SU-DHL-6 (cell line): ENCODE measurements at regions not wholly inside any gene's neighbourhood (a gene's known extent, or its start where the extent isn't known, plus 50 kb on each side); places are given as distances from the start of the nearest gene placed in this dataset.

Experiments used
- H2AFZ ChIP-seq: fragments of 200-600 bp; sonication (generic); 2 replicates; pipeline ENCODE4 v1.6.1; 2014; ENCODE audit warnings: low read depth, mild to moderate bottlenecking, moderate library complexity, mixed read lengths, antibody characterized with exemption, low read length; ENCODE audit not compliant: severe bottlenecking
- H3F3A ChIP-seq: fragments of 200-600 bp; shearing (Covaris generic); 2 replicates; pipeline ENCODE4 v1.6.0; 2016; ENCODE audit warnings: antibody characterized with exemption, mild to moderate bottlenecking; ENCODE audit not compliant: insufficient read depth
- H3K27ac ChIP-seq: fragments of 200-600 bp; sonication (generic); 2 replicates; pipeline ENCODE4 v1.5.1; 2016; ENCODE audit warnings: low read depth, mild to moderate bottlenecking, low read length, moderate library complexity, mixed read lengths
- H3K27me3 ChIP-seq: fragments of 200-600 bp; sonication (generic), shearing (Covaris generic); 2 replicates; pipeline ENCODE4 v1.6.0; 2014; ENCODE audit warnings: mild to moderate bottlenecking, low read length
- H3K36me3 ChIP-seq: fragments of 200-600 bp; sonication (generic); 2 replicates; pipeline ENCODE4 v1.6.1; 2014; ENCODE audit warnings: mild to moderate bottlenecking, low read length, mixed read lengths
- H3K4me2 ChIP-seq: fragments of 300-600, 200-600 bp; shearing (Covaris generic), sonication (generic); 2 replicates; pipeline ENCODE4 v1.6.0; 2014; ENCODE audit warnings: low read length, low read depth, mild to moderate bottlenecking; ENCODE audit not compliant: poor library complexity, severe bottlenecking
- H3K4me3 ChIP-seq: fragments of 200-600 bp; sonication (generic); 2 replicates; pipeline ENCODE4 v1.5.1; 2014; ENCODE audit warnings: antibody characterized with exemption, low read length, mild to moderate bottlenecking, mixed read lengths; ENCODE audit not compliant: insufficient read depth, poor library complexity, severe bottlenecking
- H3K79me2 ChIP-seq: fragments of 200-600 bp; sonication (generic); 2 replicates; pipeline ENCODE4 v1.6.1; 2014; ENCODE audit warnings: mild to moderate bottlenecking, low read length, moderate library complexity; ENCODE audit not compliant: insufficient read depth
- H3K9ac ChIP-seq: fragments of 200-600 bp; sonication (generic); 2 replicates; pipeline ENCODE4 v1.7.0; 2014; ENCODE audit warnings: mild to moderate bottlenecking, low read length
- H3K9me2 ChIP-seq: fragments of 200-600 bp; sonication (generic); replicated peaks from 2 replicates; pipeline ENCODE4 v1.6.1; 2014; ENCODE audit warnings: low read length; ENCODE audit not compliant: insufficient read depth
- H3K9me3 ChIP-seq: fragments of 200-600 bp; sonication (generic); 2 replicates; pipeline ENCODE4 v1.6.1; 2014; ENCODE audit warnings: low read length, mixed read lengths; ENCODE audit not compliant: insufficient read depth
- H4K20me1 ChIP-seq: fragments of 200-600 bp; sonication (generic); 2 replicates; pipeline ENCODE4 v1.6.1; 2014; ENCODE audit warnings: low read depth, mild to moderate bottlenecking, antibody characterized with exemption, low read length, moderate library complexity, mixed read lengths
- EZH2phosphoT487 ChIP-seq: fragments of 200-600 bp; sonication (generic), shearing (Covaris generic); conservative IDR thresholded peaks from 2 replicates; pipeline ENCODE4 v1.6.1; 2018; ENCODE audit warnings: mild to moderate bottlenecking, antibody characterized with exemption, low read length, moderate library complexity, mixed read lengths
- TF ChIP-seq, protein P1 (sequence below): fragments of 200-600 bp; sonication (generic); IDR thresholded peaks from one replicate; pipeline ENCODE4 v1.5.1; 2017; ENCODE audit warnings: antibody characterized with exemption, mild to moderate bottlenecking, low read length, moderate library complexity; ENCODE audit not compliant: insufficient read depth, poor library complexity, severe bottlenecking

DNA sequence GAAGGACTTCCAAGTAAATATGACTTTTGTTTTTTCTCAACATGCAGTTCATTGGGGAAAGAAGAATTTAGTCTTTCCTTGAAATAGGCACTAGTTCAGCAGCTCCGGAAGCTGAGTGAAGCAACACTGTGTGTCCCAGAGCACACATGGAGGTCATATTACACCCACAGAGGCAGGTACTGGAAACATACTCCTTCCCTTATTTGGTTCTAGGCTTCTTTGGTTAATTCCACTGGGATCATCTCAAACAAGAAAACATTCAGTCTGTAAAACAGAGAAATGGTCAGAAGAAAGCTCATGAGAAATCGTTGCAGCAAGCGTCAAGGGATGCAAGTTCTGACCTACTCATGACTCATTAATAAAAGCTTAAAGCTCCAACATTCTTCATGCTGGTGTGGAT lies 175.1 kb upstream of the PCSK5 start:
- no peaks in the 10 kb centered on the region for H4K20me1 ChIP-seq
- no peak overlapping the region for H2AFZ ChIP-seq
- H3K27me3 ChIP-seq, result no peaks in the 10 kb centered on the region
- no peak overlapping the region for H3K4me2 ChIP-seq
- no peak overlapping the region for H3K4me3 ChIP-seq
- H3K9me3 ChIP-seq, result no peaks in the 10 kb centered on the region
- H3K9me2 ChIP-seq, result no peaks in the 10 kb centered on the region
- no peaks in the 10 kb centered on the region for H3K79me2 ChIP-seq
- H3K9ac ChIP-seq, result no peak overlapping the region
- H3K36me3 ChIP-seq, result no peaks in the 10 kb centered on the region
- TF ChIP-seq EZH2phosphoT487, result no peak
- TF ChIP-seq, protein P1, sequence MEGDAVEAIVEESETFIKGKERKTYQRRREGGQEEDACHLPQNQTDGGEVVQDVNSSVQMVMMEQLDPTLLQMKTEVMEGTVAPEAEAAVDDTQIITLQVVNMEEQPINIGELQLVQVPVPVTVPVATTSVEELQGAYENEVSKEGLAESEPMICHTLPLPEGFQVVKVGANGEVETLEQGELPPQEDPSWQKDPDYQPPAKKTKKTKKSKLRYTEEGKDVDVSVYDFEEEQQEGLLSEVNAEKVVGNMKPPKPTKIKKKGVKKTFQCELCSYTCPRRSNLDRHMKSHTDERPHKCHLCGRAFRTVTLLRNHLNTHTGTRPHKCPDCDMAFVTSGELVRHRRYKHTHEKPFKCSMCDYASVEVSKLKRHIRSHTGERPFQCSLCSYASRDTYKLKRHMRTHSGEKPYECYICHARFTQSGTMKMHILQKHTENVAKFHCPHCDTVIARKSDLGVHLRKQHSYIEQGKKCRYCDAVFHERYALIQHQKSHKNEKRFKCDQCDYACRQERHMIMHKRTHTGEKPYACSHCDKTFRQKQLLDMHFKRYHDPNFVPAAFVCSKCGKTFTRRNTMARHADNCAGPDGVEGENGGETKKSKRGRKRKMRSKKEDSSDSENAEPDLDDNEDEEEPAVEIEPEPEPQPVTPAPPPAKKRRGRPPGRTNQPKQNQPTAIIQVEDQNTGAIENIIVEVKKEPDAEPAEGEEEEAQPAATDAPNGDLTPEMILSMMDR, result no peak
- H3F3A ChIP-seq, result no peaks in the 10 kb centered on the region
- no peak overlapping the region for H3K27ac ChIP-seq

DNA sequence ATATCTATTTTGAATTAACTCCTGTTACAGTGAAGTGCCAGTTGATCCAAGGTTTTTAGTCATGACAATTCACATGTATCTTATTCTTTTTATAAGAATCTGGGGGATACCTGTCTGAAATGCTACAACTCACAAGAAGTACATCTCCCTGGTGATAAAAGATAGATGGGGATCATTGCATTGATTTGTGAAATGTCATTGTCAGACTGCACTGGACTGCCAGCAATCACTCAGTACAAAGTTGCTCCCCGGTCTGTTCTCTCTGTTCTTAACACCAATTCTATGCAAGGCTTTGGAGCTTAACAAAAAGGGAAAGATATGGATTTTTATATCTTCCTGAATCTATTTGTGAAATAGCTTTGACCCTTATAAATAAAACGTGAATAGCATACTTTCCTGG lies 171.8 kb upstream of the PCSK5 start:
- H3K4me2 ChIP-seq, result no peak overlapping the region
- H3K27me3 ChIP-seq, result no peaks in the 10 kb centered on the region
- TF ChIP-seq, protein P1, result no peak
- TF ChIP-seq EZH2phosphoT487, result no peak
- H3K9ac ChIP-seq, result no peak overlapping the region
- no peaks in the 10 kb centered on the region for H3K36me3 ChIP-seq
- no peaks in the 10 kb centered on the region for H4K20me1 ChIP-seq
- H3K27ac ChIP-seq, result no peak overlapping the region
- no peaks in the 10 kb centered on the region for H3K9me2 ChIP-seq
- no peaks in the 10 kb centered on the region for H3K9me3 ChIP-seq
- no peaks in the 10 kb centered on the region for H3F3A ChIP-seq
- no peak overlapping the region for H3K4me3 ChIP-seq
- no peaks in the 10 kb centered on the region for H3K79me2 ChIP-seq
- no peak overlapping the region for H2AFZ ChIP-seq

DNA sequence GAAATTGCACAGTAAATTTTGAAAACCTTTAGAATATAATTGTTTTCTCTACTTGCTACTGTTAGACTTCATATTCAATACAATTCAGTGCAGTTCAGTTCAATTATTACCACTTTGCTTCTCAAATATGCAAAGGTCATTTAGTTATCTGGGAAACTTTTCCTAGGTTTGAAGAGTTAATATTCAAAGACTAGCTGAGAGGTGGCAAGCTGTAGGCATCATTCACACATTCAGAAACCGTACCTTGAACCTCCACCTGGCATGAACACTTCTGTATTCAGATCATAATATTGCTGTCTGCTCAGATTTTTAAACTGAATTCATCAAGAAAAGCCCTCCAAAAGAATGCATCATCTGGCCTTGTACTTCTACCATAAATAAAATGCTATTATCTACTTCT lies 162.1 kb upstream of the PCSK5 start:
- H2AFZ ChIP-seq, result no peak overlapping the region
- no peak overlapping the region for H3K27ac ChIP-seq
- no peaks in the 10 kb centered on the region for H3K36me3 ChIP-seq
- H3K27me3 ChIP-seq, result no peaks in the 10 kb centered on the region
- no peak overlapping the region for H3K9ac ChIP-seq
- H3K9me2 ChIP-seq, result no peaks in the 10 kb centered on the region
- no peak overlapping the region for H3K4me3 ChIP-seq
- no peaks in the 10 kb centered on the region for H3F3A ChIP-seq
- TF ChIP-seq EZH2phosphoT487, result no peak
- TF ChIP-seq, protein P1, result no peak
- H4K20me1 ChIP-seq, result no peaks in the 10 kb centered on the region
- H3K4me2 ChIP-seq, result no peak overlapping the region
- H3K9me3 ChIP-seq, result no peaks in the 10 kb centered on the region
- H3K79me2 ChIP-seq, result no peaks in the 10 kb centered on the region

DNA sequence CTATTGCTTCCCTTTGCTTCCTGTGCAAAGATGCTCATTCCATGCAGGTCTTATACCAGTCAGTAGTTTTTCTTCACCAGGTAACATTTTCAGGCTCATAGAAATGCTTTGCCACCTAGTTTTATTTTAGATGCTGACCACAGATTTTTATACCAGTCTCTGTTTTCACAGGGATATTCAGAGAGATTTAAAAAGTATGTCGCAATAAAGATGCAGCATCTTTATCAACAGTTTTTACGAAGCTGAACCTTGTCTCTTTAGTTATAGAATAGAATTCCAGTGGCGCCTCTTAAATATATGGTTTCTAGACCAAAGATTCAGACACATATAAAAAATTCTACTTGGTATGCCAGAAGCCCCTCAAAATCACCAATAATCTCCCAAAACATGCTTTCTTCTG lies 155.7 kb upstream of the PCSK5 start:
- Histone ChIP-seq H2AFZ (no peak overlapping the region), H4K20me1 (no peaks in the 10 kb centered on the region), H3K4me3 (no peak overlapping the region), H3F3A (no peaks in the 10 kb centered on the region), H3K79me2 (no peaks in the 10 kb centered on the region), H3K9ac (no peak overlapping the region), H3K36me3 (no peaks in the 10 kb centered on the region), H3K9me2 (no peaks in the 10 kb centered on the region), H3K27ac (no peak overlapping the region), H3K4me2 (no peak overlapping the region), H3K9me3 (no peaks in the 10 kb centered on the region), H3K27me3 (no peaks in the 10 kb centered on the region)
- TF ChIP-seq, protein P1, result no peak
- TF ChIP-seq EZH2phosphoT487, result no peak
